Endothelial cell of umbilical vein (primary cell): ENCODE measurements at regions not wholly inside any gene's neighbourhood (a gene's known extent, or its start where the extent isn't known, plus 50 kb on each side); places are given as distances from the start of the nearest gene placed in this dataset.

Source experiments
- BruUV-seq: library from RNA; stranded (reverse); fragments of 400-500 nt; replicated peaks from 2 replicates; lab custom pipeline; 2021; lab: Mats Ljungman, UMichigan
- CTCF ChIA-PET: fragments of 300-600, 350-600 bp; sonication (Branson Sonifier 250); formaldehyde crosslinking; loops from one replicate; lab custom pipeline; 2021; ENCODE audit warnings: antibody characterized with exemption, inconsistent platforms; lab: Charles Lee
- POLR2A ChIA-PET: fragments of 300-600, 350-600 bp; sonication (Branson Sonifier 250); formaldehyde crosslinking; loops from one replicate; lab custom pipeline; 2021; ENCODE audit warnings: antibody characterized with exemption, inconsistent platforms; lab: Charles Lee
- DNase-seq: peaks from one replicate; pipeline ENCODE4 v3.0.0-alpha.2; 2011; ENCODE audit warnings: low read depth, low spot score
- FAIRE-seq: peaks from 2 replicates; lab custom pipeline; 2011; peaks lifted over from hg19 to GRCh38; lab: Jason Lieb, UNC
- H2AFZ ChIP-seq: 2 replicates; pipeline ENCODE4 v1.6.0; 2012; ENCODE audit warnings: low read depth, low read length, control low read depth, inconsistent platforms
- H3K27ac ChIP-seq: 2 replicates; pipeline ENCODE4 v1.5.1; 2011; ENCODE audit warnings: low read depth, mild to moderate bottlenecking, control low read depth, low read length, moderate library complexity; ENCODE audit not compliant: insufficient read depth
- H3K27me3 ChIP-seq, 2 experiments: 2 replicates each; pipeline versions ENCODE4 v1.6.0 to v1.6.1; 2011; ENCODE audit warnings: low read length in 2 of 2, mixed read lengths in 1 of 2; ENCODE audit not compliant: control insufficient read depth in 2 of 2, insufficient read depth in 2 of 2
- H3K36me3 ChIP-seq, 2 experiments: 2 replicates in 1 of 2; 3 replicates in 1 of 2; pipeline ENCODE4 v1.5.1; 2011; ENCODE audit warnings: low read length in 2 of 2, mild to moderate bottlenecking in 1 of 2, moderate library complexity in 1 of 2; ENCODE audit not compliant: control insufficient read depth in 2 of 2, insufficient read depth in 2 of 2; ENCODE audit errors: extremely low read depth in 1 of 2
- H3K4me1 ChIP-seq: 3 replicates; pipeline ENCODE4 v1.5.1; 2011; ENCODE audit warnings: mild to moderate bottlenecking, low read length; ENCODE audit not compliant: control insufficient read depth, insufficient read depth; ENCODE audit errors: extremely low read depth
- H3K4me2 ChIP-seq: 2 replicates; pipeline ENCODE4 v1.6.1; 2011; ENCODE audit warnings: low read length, control low read depth, mixed read lengths; ENCODE audit not compliant: insufficient read depth
- H3K4me3 ChIP-seq, 3 experiments: fragments of 200-600 bp in 1 of 3; sonication (generic), shearing (Covaris generic) in 1 of 3; replicated peaks in 1 of 3; 2 replicates each; pipeline ENCODE4 v1.5.1; 2011 to 2016; ENCODE audit warnings: control low read depth in 3 of 3, low read length in 3 of 3, mild to moderate bottlenecking in 2 of 3, inconsistent platforms in 1 of 3, low read depth in 1 of 3, moderate library complexity in 1 of 3; ENCODE audit not compliant: insufficient read depth in 1 of 3
- H3K79me2 ChIP-seq: 2 replicates; pipeline ENCODE4 v1.6.0; 2012; ENCODE audit warnings: low read length, inconsistent platforms; ENCODE audit not compliant: control insufficient read depth, insufficient read depth
- H3K9ac ChIP-seq: replicated peaks from 2 replicates; pipeline ENCODE3; 2011; ENCODE audit warnings: low read length, control low read depth; ENCODE audit not compliant: insufficient read depth; ENCODE audit errors: extremely low read depth
- H3K9me1 ChIP-seq: replicated peaks from 3 replicates; pipeline ENCODE4 v1.6.0; 2011; ENCODE audit warnings: mild to moderate bottlenecking, low read length; ENCODE audit not compliant: control insufficient read depth, insufficient read depth; ENCODE audit errors: extremely low read depth
- H3K9me3 ChIP-seq: replicated peaks from 2 replicates; pipeline ENCODE4 v1.5.1; 2012; ENCODE audit warnings: low read length, inconsistent platforms; ENCODE audit not compliant: control insufficient read depth, insufficient read depth
- H4K20me1 ChIP-seq: replicated peaks from 2 replicates; pipeline ENCODE3; 2011; ENCODE audit warnings: mild to moderate bottlenecking, low read length; ENCODE audit not compliant: control insufficient read depth, insufficient read depth; ENCODE audit errors: extremely low read depth
- CTCF ChIP-seq, 2 donors: IDR thresholded peaks; 1 replicate in 1 of 2; 2 replicates in 1 of 2; pipeline ENCODE4 v1.5.1; 2011; ENCODE audit warnings: low read length in 2 of 2, mild to moderate bottlenecking in 2 of 2, moderate library complexity in 2 of 2, control low read depth in 1 of 2, inconsistent platforms in 1 of 2, low read depth in 1 of 2; ENCODE audit not compliant: insufficient read depth in 1 of 2; ENCODE audit errors: extremely low read depth in 1 of 2
- EZH2 ChIP-seq: IDR thresholded peaks from 2 replicates; pipeline ENCODE4 v1.6.1; 2012; ENCODE audit warnings: borderline replicate concordance, low read depth, mild to moderate bottlenecking, moderate library complexity, low read length, inconsistent platforms; ENCODE audit not compliant: severe bottlenecking
- FOS ChIP-seq: IDR thresholded peaks from 2 replicates; pipeline ENCODE4 v1.6.1; 2011; ENCODE audit warnings: mild to moderate bottlenecking, low read length, moderate library complexity, borderline replicate concordance; ENCODE audit not compliant: insufficient read depth
- GATA2 ChIP-seq: IDR thresholded peaks from 2 replicates; pipeline ENCODE4 v1.7.0; 2011; ENCODE audit warnings: low read depth, mild to moderate bottlenecking, moderate library complexity, mixed read lengths, low read length; ENCODE audit not compliant: insufficient read length, insufficient read depth
- JUN ChIP-seq: IDR thresholded peaks from 2 replicates; pipeline ENCODE4 v1.6.1; 2011; ENCODE audit warnings: borderline replicate concordance, low read depth; ENCODE audit not compliant: insufficient read length, insufficient read depth
- MAX ChIP-seq: IDR thresholded peaks from 2 replicates; pipeline ENCODE4 v1.6.1; 2011; ENCODE audit not compliant: insufficient read depth, insufficient read length
- MYC ChIP-seq: IDR thresholded peaks from one replicate; pipeline ENCODE4 v1.6.1; 2011; ENCODE audit warnings: mild to moderate bottlenecking, low read depth, low read length
- POLR2A ChIP-seq: IDR thresholded peaks from 2 replicates; pipeline ENCODE4 v1.6.1; 2012; ENCODE audit warnings: low read depth, mild to moderate bottlenecking, control low read depth, low read length
- POLR2AphosphoS5 ChIP-seq: IDR thresholded peaks from 2 replicates; pipeline ENCODE4 v1.6.1; 2012; ENCODE audit warnings: low read depth, mild to moderate bottlenecking, control low read depth, low read length, moderate library complexity; ENCODE audit not compliant: insufficient read depth
- dilution Hi-C: fragments of 300-500 bp; cut with MboI; formaldehyde crosslinking; loops from one replicate; pipeline ENCODE4 v1.15.0; 2019; ENCODE audit warnings: low sequenced_read_pairs; ENCODE audit not compliant: extremely low pct_ligation_motif_present
- intact Hi-C: fragments of 100-400 bp; cut with micrococcal nuclease; formaldehyde crosslinking; loops from one replicate; pipeline ENCODE4 v1.10.0; 2022

- intact Hi-C loops, result loop anchor here (10.0 kb wide), 1 partner anchor 187 kb away; no protein-coding TSS in a partner anchor
- TF ChIP-seq CTCF (IDR thresholded peaks at IDR 0.05; ENCODE audit: extremely low read depth in 1 of 2, insufficient read depth in 1 of 2, low read depth in 1 of 2, low read length in 2 of 2), result no peak
- TF ChIP-seq FOS, result no peak
- no peak for TF ChIP-seq POLR2AphosphoS5
- no peak for TF ChIP-seq JUN
- no peak for TF ChIP-seq MAX
- TF ChIP-seq GATA2, result no peak
- no peak for TF ChIP-seq MYC
- no peak for TF ChIP-seq POLR2A
- TF ChIP-seq EZH2, result no peak
- H4K20me1 ChIP-seq, result no peaks in the 10 kb centered on the region
- H3K36me3 ChIP-seq, result no peaks in the 10 kb centered on the region
- no peak overlapping the region for H2AFZ ChIP-seq
- DNase-seq (no peak), FAIRE-seq (no peak)
- no peak overlapping the region for H3K27ac ChIP-seq
- no peaks in the 10 kb centered on the region for H3K27me3 ChIP-seq
- H3K4me3 ChIP-seq, result no peak overlapping the region
- dilution Hi-C loops, result no loop called here
- H3K9me1 ChIP-seq, result no peaks in the 10 kb centered on the region
- H3K9ac ChIP-seq, result no peak overlapping the region
- CTCF ChIA-PET, result interaction anchor here (1.0 to 2.9 kb wide), 5 partner anchors 7 to 174 kb away, joined by 3 to 11 read pairs (median 3); no protein-coding TSS in a partner anchor
- H3K4me1 ChIP-seq, result no peaks in the 10 kb centered on the region
- POLR2A ChIA-PET, result no interaction called here
- H3K4me2 ChIP-seq, result no peak overlapping the region
- no peaks in the 10 kb centered on the region for H3K79me2 ChIP-seq
- H3K9me3 ChIP-seq, result no peaks in the 10 kb centered on the region
- BruUV-seq, result no TSS peak
Observed at GRCh38 chr1:78331799-78332198, 159.0 kb upstream of the PTGFR start.
